ENCODE measurements at regions not wholly inside any gene's neighbourhood (a gene's known extent, or its start where the extent isn't known, plus 50 kb on each side); places are given as distances from the start of the nearest gene placed in this dataset.

DNA sequence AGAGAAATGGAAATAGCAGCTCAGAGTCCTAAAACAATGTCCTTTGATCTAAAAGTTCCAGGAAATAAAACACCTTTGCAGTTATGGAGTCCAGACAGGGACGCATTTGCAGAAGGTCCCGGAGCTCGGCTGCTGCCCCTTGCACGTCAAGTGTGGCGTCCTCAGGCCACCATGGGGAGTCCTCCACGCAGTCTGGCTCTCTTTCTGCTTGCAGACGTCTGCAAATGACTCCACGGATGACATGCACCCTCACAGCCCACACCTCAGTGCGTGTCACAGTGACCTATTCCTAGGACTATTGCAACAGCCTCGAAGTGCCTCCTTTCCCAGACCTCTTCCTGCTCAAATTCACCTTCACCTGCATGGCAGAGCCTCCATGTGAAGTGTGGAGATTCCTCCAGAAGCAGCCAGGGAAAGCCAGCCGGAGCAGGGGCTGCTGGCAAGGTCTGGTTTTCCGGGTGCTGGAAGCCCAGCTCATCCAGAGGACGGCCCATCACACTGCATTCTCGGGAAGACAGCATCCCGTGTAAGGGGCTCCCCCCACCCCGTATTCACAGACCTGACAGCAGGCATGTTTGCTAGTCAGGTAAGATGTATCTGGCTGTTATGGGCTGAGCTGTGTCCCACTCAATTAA lies 137.7 kb downstream of the ASB1 start:
- no peak overlapping the region for H3K4me3 ChIP-seq (ENCODE audit: low read depth in 2 of 2, low read length in 2 of 2)
- no peak for DNase-seq (ENCODE audit: low read depth, low spot score)
- CTCF ChIA-PET: no interaction called here
- H3K4me1 ChIP-seq (ENCODE audit: control insufficient read depth, insufficient read depth, low read length): no peaks in the 10 kb centered on the region; the same call in 1 of the 2 replicates
- BruUV-seq (replicated peaks): no TSS peak
- H3K9me3 ChIP-seq (ENCODE audit: control insufficient read depth, insufficient read depth, low read depth, low read length): no peaks in the 10 kb centered on the region
- intact Hi-C loops (cut with micrococcal nuclease; ENCODE audit: unreplicated experiment) (no loop called here), in situ Hi-C loops (cut with HindIII; ENCODE audit: low pct_unique_long_range_greater_than_20kb, low sequenced_read_pairs) (no loop called here)
- no peaks in the 10 kb centered on the region for H3K27me3 ChIP-seq (ENCODE audit: control insufficient read depth, insufficient read depth, low read length)
- TF ChIP-seq SIN3A (IDR thresholded peaks at IDR 0.05; ENCODE audit: borderline replicate concordance, insufficient read depth, low read depth, low read length) (no peak), TCF7L2 (IDR thresholded peaks at IDR 0.05; ENCODE audit: low read depth, low read length) (no peak), POLR2AphosphoS5 (IDR thresholded peaks at IDR 0.05; ENCODE audit: low read depth, low read length) (no peak)
- TF ChIP-seq, protein P1, sequence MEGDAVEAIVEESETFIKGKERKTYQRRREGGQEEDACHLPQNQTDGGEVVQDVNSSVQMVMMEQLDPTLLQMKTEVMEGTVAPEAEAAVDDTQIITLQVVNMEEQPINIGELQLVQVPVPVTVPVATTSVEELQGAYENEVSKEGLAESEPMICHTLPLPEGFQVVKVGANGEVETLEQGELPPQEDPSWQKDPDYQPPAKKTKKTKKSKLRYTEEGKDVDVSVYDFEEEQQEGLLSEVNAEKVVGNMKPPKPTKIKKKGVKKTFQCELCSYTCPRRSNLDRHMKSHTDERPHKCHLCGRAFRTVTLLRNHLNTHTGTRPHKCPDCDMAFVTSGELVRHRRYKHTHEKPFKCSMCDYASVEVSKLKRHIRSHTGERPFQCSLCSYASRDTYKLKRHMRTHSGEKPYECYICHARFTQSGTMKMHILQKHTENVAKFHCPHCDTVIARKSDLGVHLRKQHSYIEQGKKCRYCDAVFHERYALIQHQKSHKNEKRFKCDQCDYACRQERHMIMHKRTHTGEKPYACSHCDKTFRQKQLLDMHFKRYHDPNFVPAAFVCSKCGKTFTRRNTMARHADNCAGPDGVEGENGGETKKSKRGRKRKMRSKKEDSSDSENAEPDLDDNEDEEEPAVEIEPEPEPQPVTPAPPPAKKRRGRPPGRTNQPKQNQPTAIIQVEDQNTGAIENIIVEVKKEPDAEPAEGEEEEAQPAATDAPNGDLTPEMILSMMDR (IDR thresholded peaks at IDR 0.05): no peak
- TF ChIP-seq, protein P2, sequence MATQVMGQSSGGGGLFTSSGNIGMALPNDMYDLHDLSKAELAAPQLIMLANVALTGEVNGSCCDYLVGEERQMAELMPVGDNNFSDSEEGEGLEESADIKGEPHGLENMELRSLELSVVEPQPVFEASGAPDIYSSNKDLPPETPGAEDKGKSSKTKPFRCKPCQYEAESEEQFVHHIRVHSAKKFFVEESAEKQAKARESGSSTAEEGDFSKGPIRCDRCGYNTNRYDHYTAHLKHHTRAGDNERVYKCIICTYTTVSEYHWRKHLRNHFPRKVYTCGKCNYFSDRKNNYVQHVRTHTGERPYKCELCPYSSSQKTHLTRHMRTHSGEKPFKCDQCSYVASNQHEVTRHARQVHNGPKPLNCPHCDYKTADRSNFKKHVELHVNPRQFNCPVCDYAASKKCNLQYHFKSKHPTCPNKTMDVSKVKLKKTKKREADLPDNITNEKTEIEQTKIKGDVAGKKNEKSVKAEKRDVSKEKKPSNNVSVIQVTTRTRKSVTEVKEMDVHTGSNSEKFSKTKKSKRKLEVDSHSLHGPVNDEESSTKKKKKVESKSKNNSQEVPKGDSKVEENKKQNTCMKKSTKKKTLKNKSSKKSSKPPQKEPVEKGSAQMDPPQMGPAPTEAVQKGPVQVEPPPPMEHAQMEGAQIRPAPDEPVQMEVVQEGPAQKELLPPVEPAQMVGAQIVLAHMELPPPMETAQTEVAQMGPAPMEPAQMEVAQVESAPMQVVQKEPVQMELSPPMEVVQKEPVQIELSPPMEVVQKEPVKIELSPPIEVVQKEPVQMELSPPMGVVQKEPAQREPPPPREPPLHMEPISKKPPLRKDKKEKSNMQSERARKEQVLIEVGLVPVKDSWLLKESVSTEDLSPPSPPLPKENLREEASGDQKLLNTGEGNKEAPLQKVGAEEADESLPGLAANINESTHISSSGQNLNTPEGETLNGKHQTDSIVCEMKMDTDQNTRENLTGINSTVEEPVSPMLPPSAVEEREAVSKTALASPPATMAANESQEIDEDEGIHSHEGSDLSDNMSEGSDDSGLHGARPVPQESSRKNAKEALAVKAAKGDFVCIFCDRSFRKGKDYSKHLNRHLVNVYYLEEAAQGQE (IDR thresholded peaks at IDR 0.05; ENCODE audit: insufficient read depth in 1 of 2, low read depth in 2 of 2, low read length in 1 of 2): no peak
- no peak for ATAC-seq
- POLR2A ChIA-PET: no interaction called here
- no peak overlapping the region for H3K27ac ChIP-seq (ENCODE audit: low read length)
- H3K36me3 ChIP-seq (ENCODE audit: control insufficient read depth, insufficient read depth, low read length): no peaks in the 10 kb centered on the region

DNA sequence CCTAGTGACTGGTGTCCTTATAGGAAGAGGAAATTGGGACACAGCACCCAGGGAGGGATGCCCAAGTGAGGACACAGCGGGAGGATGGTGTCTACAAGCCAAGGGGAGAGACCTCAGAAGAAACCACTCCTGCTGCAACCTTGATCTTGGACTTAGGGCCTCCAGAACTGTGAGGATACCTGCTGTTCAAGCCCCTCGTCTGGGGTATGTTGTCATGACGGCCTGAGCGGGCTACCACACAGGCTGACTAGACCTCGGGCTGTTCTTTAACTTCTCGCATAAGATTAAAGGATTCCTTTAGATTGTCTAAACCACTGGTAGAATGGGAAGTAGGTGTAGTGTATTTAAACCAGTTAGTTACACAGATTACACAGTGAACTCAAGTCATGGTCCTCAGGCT lies 138.3 kb downstream of the ASB1 start:
- no peak overlapping the region for H3K4me3 ChIP-seq (ENCODE audit: low read depth in 2 of 2, low read length in 2 of 2)
- H3K4me1 ChIP-seq (ENCODE audit: control insufficient read depth, insufficient read depth, low read length): no peaks in the 10 kb centered on the region; the same call in 1 of the 2 replicates
- no peak overlapping the region for H3K27ac ChIP-seq (ENCODE audit: low read length)
- BruUV-seq (replicated peaks): no TSS peak
- in situ Hi-C loops (cut with HindIII; ENCODE audit: low pct_unique_long_range_greater_than_20kb, low sequenced_read_pairs) (no loop called here), intact Hi-C loops (cut with micrococcal nuclease; ENCODE audit: unreplicated experiment) (no loop called here)
- H3K27me3 ChIP-seq (ENCODE audit: control insufficient read depth, insufficient read depth, low read length): no peaks in the 10 kb centered on the region
- no peak for ATAC-seq
- no peaks in the 10 kb centered on the region for H3K9me3 ChIP-seq (ENCODE audit: control insufficient read depth, insufficient read depth, low read depth, low read length)
- no peaks in the 10 kb centered on the region for H3K36me3 ChIP-seq (ENCODE audit: control insufficient read depth, insufficient read depth, low read length)
- no peak for TF ChIP-seq POLR2AphosphoS5 (IDR thresholded peaks at IDR 0.05; ENCODE audit: low read depth, low read length)
- TF ChIP-seq, protein P1 (IDR thresholded peaks at IDR 0.05): no peak
- TF ChIP-seq TCF7L2 (IDR thresholded peaks at IDR 0.05; ENCODE audit: low read depth, low read length): no peak
- TF ChIP-seq SIN3A (IDR thresholded peaks at IDR 0.05; ENCODE audit: borderline replicate concordance, insufficient read depth, low read depth, low read length): no peak
- TF ChIP-seq, protein P2 (IDR thresholded peaks at IDR 0.05; ENCODE audit: insufficient read depth in 1 of 2, low read depth in 2 of 2, low read length in 1 of 2): no peak
- ChIA-PET POLR2A (no interaction called here), CTCF (no interaction called here)
- no peak for DNase-seq (ENCODE audit: low read depth, low spot score)
